ENCODE measurements at regions not wholly inside any gene's neighbourhood (a gene's known extent, or its start where the extent isn't known, plus 50 kb on each side); places are given as distances from the start of the nearest gene placed in this dataset.

DNA sequence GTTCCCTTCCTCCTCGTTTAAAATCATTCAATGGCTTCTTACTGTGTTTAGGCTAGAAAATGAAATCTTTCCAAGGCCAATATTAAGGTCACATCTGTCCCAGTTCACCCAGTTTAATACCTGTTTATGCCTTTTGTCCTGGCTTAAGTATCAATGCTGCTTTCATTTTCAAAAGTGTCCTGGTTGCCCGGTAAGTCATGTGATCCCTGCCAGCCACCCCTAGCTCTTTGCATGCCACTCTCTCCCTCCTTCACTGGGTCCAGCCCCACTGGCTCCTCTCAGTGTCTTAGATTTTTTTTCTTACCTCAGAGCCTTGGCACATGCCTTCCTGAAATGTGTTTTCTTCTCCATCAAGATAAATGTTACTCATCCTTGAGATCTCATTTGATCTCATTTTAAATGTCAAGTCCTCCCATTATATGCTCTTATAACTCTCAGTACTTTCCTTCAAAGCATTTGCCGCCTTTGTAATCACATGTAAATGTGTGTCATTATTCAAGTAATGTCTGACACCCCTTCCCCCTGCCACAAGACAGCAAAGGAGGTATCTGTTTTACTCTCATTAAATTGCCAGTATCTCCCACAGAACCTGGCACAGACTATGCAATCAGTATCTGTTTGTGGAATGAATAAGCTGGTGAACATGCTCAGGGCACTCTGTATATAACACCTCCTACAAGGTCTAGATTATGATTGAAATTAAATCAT, 472.5 kb upstream of the RPS6KA3 start:
- no peak for DNase-seq
- no peaks in the 10 kb centered on the region for H3K36me3 ChIP-seq
- no peak overlapping the region for H3K4me3 ChIP-seq (ENCODE audit: low read depth, low read length)
- TF ChIP-seq, protein P1, sequence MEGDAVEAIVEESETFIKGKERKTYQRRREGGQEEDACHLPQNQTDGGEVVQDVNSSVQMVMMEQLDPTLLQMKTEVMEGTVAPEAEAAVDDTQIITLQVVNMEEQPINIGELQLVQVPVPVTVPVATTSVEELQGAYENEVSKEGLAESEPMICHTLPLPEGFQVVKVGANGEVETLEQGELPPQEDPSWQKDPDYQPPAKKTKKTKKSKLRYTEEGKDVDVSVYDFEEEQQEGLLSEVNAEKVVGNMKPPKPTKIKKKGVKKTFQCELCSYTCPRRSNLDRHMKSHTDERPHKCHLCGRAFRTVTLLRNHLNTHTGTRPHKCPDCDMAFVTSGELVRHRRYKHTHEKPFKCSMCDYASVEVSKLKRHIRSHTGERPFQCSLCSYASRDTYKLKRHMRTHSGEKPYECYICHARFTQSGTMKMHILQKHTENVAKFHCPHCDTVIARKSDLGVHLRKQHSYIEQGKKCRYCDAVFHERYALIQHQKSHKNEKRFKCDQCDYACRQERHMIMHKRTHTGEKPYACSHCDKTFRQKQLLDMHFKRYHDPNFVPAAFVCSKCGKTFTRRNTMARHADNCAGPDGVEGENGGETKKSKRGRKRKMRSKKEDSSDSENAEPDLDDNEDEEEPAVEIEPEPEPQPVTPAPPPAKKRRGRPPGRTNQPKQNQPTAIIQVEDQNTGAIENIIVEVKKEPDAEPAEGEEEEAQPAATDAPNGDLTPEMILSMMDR (IDR thresholded peaks at IDR 0.05; ENCODE audit: low read depth, low read length) = no peak
- H3K27me3 ChIP-seq (ENCODE audit: insufficient read depth, low read depth, severe bottlenecking) = peaks cover 27% of the 10 kb centered on the region
- H3K9me3 ChIP-seq (ENCODE audit: severe bottlenecking) = no peaks in the 10 kb centered on the region
- no peak overlapping the region for H3K27ac ChIP-seq

DNA sequence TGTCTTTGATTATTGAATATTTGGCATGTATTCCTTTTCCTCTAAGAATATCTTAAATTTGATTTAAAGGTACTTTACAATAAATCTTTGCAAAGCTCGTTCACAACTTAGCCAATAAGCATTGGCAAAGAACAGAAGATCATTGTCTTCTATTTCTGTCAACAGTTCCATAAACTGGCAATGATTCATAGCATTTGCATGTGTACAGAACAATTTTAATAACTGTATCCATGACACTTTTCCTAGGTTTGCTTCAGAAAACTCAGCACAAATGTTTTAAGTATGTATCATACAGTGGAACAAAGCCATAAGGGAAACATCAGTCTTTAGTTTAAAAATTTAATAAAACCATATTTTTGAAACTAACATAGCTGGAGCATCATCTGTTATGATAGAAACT, 462.7 kb upstream of the RPS6KA3 start:
- no peak overlapping the region for H3K27ac ChIP-seq
- no peak for DNase-seq
- H3K27me3 ChIP-seq (ENCODE audit: insufficient read depth, low read depth, severe bottlenecking) = no peaks in the 10 kb centered on the region
- H3K36me3 ChIP-seq = no peaks in the 10 kb centered on the region
- TF ChIP-seq, protein P1 (IDR thresholded peaks at IDR 0.05; ENCODE audit: low read depth, low read length) = no peak
- H3K4me3 ChIP-seq (ENCODE audit: low read depth, low read length) = no peak overlapping the region
- H3K9me3 ChIP-seq (ENCODE audit: severe bottlenecking) = no peaks in the 10 kb centered on the region

- no peak for DNase-seq
- H3K27ac ChIP-seq = no peak overlapping the region
- H3K27me3 ChIP-seq (ENCODE audit: insufficient read depth, low read depth, severe bottlenecking) = no peaks in the 10 kb centered on the region
- no peaks in the 10 kb centered on the region for H3K9me3 ChIP-seq (ENCODE audit: severe bottlenecking)
- TF ChIP-seq, protein P1 (IDR thresholded peaks at IDR 0.05; ENCODE audit: low read depth, low read length) = no peak
- H3K4me3 ChIP-seq (ENCODE audit: low read depth, low read length) = no peak overlapping the region
- H3K36me3 ChIP-seq = no peaks in the 10 kb centered on the region
Measured at GRCh38 chrX:20727447-20727846, 460.7 kb upstream of the RPS6KA3 start.

DNA sequence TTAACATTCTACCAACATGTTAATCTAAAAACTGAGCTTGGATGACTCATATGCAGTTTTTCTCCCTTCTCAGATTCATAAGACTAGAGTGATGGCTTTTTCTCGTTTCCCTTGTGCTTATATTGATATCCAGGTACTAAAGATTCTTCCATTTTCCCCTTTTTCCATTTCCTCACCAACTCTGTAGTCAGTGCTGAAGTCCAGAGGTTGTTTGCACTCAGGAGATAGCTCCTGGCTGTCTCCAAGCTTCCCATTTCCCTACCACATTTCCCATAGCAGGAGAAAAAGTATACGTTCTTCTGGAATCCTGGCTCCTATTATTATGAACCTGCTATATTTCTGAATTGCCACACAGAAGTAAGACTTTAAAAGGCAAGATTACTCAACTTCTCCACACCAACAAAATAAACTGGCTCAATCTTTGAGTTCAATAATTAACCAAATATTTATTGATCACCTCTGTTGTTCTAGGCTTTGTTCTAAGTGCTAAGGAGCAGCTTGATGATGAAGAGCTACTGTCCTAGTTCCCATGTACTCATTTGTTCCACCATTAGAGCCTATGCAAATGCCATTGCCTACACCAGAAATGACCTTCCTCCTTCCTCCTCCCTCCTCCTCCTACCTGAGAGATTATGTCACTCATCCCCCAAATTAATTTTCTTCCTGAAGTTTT, 454.4 kb upstream of the RPS6KA3 start:
- DNase-seq = no peak
- no peak overlapping the region for H3K4me3 ChIP-seq (ENCODE audit: low read depth, low read length)
- H3K9me3 ChIP-seq (ENCODE audit: severe bottlenecking) = no peaks in the 10 kb centered on the region
- TF ChIP-seq, protein P1 (IDR thresholded peaks at IDR 0.05; ENCODE audit: low read depth, low read length) = no peak
- H3K27me3 ChIP-seq (ENCODE audit: insufficient read depth, low read depth, severe bottlenecking) = peaks cover 2% of the 10 kb centered on the region
- H3K36me3 ChIP-seq = no peaks in the 10 kb centered on the region
- H3K27ac ChIP-seq = no peak overlapping the region

DNA sequence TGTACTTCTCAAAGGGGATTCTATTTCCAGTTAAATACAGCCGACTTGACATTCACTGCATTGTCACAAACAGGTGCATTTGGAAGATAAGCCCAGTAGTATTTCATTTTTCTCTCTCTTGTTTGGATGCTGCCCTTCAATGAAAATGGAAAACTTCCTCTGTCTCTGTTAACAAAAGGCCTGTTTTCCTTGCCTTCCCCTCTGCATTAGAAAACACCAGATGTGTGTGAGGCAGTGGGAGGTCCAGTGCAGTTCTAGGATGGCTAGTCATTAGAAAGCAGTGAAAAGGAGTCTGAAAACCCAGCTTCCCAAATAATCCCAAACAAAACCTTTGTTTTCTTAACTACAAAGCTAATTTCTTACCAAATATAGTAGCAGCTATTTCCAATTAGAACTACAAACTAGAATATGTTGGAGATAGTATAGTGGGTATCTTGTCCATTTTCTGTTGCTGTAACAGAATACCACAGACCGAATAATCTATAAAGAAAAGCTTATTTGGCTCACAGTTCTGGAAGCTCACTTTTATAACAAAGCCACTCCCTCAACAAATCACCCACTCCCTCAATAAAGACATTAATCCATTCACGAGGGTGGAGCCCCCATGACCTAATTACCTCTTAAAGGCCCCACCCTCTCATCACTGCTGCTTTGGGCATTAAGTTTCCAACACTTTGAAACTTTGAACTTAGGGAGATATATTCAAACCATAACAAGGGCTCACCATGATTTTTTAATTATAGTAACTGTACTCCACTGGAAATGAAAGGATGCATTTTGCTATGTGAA, 452.1 kb upstream of the RPS6KA3 start:
- TF ChIP-seq, protein P1 (IDR thresholded peaks at IDR 0.05; ENCODE audit: low read depth, low read length) = no peak

More for the DNA sequence above, 452.1 kb upstream of the RPS6KA3 start:
- Histone ChIP-seq H3K27ac (no peak overlapping the region), H3K9me3 (ENCODE audit: severe bottlenecking) (no peaks in the 10 kb centered on the region), H3K27me3 (ENCODE audit: insufficient read depth, low read depth, severe bottlenecking) (peaks cover 8% of the 10 kb centered on the region), H3K36me3 (no peaks in the 10 kb centered on the region), H3K4me3 (ENCODE audit: low read depth, low read length) (no peak overlapping the region)
- DNase-seq = no peak

Data from WERI-Rb-1 (cell line).